ENCODE measurements at regions not wholly inside any gene's neighbourhood (a gene's known extent, or its start where the extent isn't known, plus 50 kb on each side); places are given as distances from the start of the nearest gene placed in this dataset.

GRCh38 chr7:35504365-35504764, 190.6 kb downstream of the HERPUD2 start:
- no peak overlapping the region for H3K4me3 ChIP-seq (ENCODE audit: low read length in 2 of 2)
- no peak overlapping the region for H3K9ac ChIP-seq (ENCODE audit: low read depth in 1 of 2, low read length in 2 of 2)
- H3K9me3 ChIP-seq (ENCODE audit: control insufficient read depth in 2 of 2, low read length in 2 of 2), result no peaks in the 10 kb centered on the region
- H3K36me3 ChIP-seq (ENCODE audit: control insufficient read depth in 2 of 2, insufficient read depth in 2 of 2, low read length in 2 of 2), result no peaks in the 10 kb centered on the region
- H3K27ac ChIP-seq (ENCODE audit: low read depth in 2 of 2, low read length in 2 of 2), result no peak overlapping the region
- no peaks in the 10 kb centered on the region for H3K27me3 ChIP-seq (ENCODE audit: control insufficient read depth in 2 of 2, insufficient read depth in 2 of 2, low read length in 2 of 2)
- H3K4me1 ChIP-seq (ENCODE audit: control insufficient read depth in 2 of 2, insufficient read depth in 2 of 2, low read length in 2 of 2), result no peaks in the 10 kb centered on the region

- no peak overlapping the region for H3K27ac ChIP-seq (ENCODE audit: low read depth in 2 of 2, low read length in 2 of 2)
- no peak overlapping the region for H3K4me3 ChIP-seq (ENCODE audit: low read length in 2 of 2)
- H3K9ac ChIP-seq (ENCODE audit: low read depth in 1 of 2, low read length in 2 of 2), result no peak overlapping the region
- no peaks in the 10 kb centered on the region for H3K9me3 ChIP-seq (ENCODE audit: control insufficient read depth in 2 of 2, low read length in 2 of 2)
- H3K27me3 ChIP-seq (ENCODE audit: control insufficient read depth in 2 of 2, insufficient read depth in 2 of 2, low read length in 2 of 2), result no peaks in the 10 kb centered on the region
- H3K36me3 ChIP-seq (ENCODE audit: control insufficient read depth in 2 of 2, insufficient read depth in 2 of 2, low read length in 2 of 2), result no peaks in the 10 kb centered on the region
- no peaks in the 10 kb centered on the region for H3K4me1 ChIP-seq (ENCODE audit: control insufficient read depth in 2 of 2, insufficient read depth in 2 of 2, low read length in 2 of 2)
Observed at GRCh38 chr7:35501681-35502080, 193.3 kb downstream of the HERPUD2 start.

GRCh38 chr7:35499226-35499625, 195.7 kb downstream of the HERPUD2 start:
- Histone ChIP-seq H3K4me3 (ENCODE audit: low read length in 2 of 2) (no peak overlapping the region), H3K4me1 (ENCODE audit: control insufficient read depth in 2 of 2, insufficient read depth in 2 of 2, low read length in 2 of 2) (no peaks in the 10 kb centered on the region), H3K9ac (ENCODE audit: low read depth in 1 of 2, low read length in 2 of 2) (no peak overlapping the region), H3K27me3 (ENCODE audit: control insufficient read depth in 2 of 2, insufficient read depth in 2 of 2, low read length in 2 of 2) (no peaks in the 10 kb centered on the region), H3K27ac (ENCODE audit: low read depth in 2 of 2, low read length in 2 of 2) (no peak overlapping the region), H3K36me3 (ENCODE audit: control insufficient read depth in 2 of 2, insufficient read depth in 2 of 2, low read length in 2 of 2) (no peaks in the 10 kb centered on the region), H3K9me3 (ENCODE audit: control insufficient read depth in 2 of 2, low read length in 2 of 2) (no peaks in the 10 kb centered on the region)

- Histone ChIP-seq H3K9ac (ENCODE audit: low read depth in 1 of 2, low read length in 2 of 2) (no peak overlapping the region), H3K27me3 (ENCODE audit: control insufficient read depth in 2 of 2, insufficient read depth in 2 of 2, low read length in 2 of 2) (no peaks in the 10 kb centered on the region), H3K27ac (ENCODE audit: low read depth in 2 of 2, low read length in 2 of 2) (no peak overlapping the region), H3K4me1 (ENCODE audit: control insufficient read depth in 2 of 2, insufficient read depth in 2 of 2, low read length in 2 of 2) (no peaks in the 10 kb centered on the region), H3K4me3 (ENCODE audit: low read length in 2 of 2) (no peak overlapping the region), H3K9me3 (ENCODE audit: control insufficient read depth in 2 of 2, low read length in 2 of 2) (no peaks in the 10 kb centered on the region), H3K36me3 (ENCODE audit: control insufficient read depth in 2 of 2, insufficient read depth in 2 of 2, low read length in 2 of 2) (no peaks in the 10 kb centered on the region)
Observed at GRCh38 chr7:35498416-35498815, 196.5 kb downstream of the HERPUD2 start.

- H3K9ac ChIP-seq (ENCODE audit: low read depth in 1 of 2, low read length in 2 of 2), result no peak overlapping the region
- no peak overlapping the region for H3K4me3 ChIP-seq (ENCODE audit: low read length in 2 of 2)
- no peaks in the 10 kb centered on the region for H3K36me3 ChIP-seq (ENCODE audit: control insufficient read depth in 2 of 2, insufficient read depth in 2 of 2, low read length in 2 of 2)
- no peak overlapping the region for H3K27ac ChIP-seq (ENCODE audit: low read depth in 2 of 2, low read length in 2 of 2)
- no peaks in the 10 kb centered on the region for H3K9me3 ChIP-seq (ENCODE audit: control insufficient read depth in 2 of 2, low read length in 2 of 2)
- no peaks in the 10 kb centered on the region for H3K27me3 ChIP-seq (ENCODE audit: control insufficient read depth in 2 of 2, insufficient read depth in 2 of 2, low read length in 2 of 2)
- no peaks in the 10 kb centered on the region for H3K4me1 ChIP-seq (ENCODE audit: control insufficient read depth in 2 of 2, insufficient read depth in 2 of 2, low read length in 2 of 2)
Observed at GRCh38 chr7:35495844-35496243, 199.1 kb downstream of the HERPUD2 start.

GRCh38 chr7:35495377-35495776, 199.6 kb downstream of the HERPUD2 start:
- Histone ChIP-seq H3K36me3 (ENCODE audit: control insufficient read depth in 2 of 2, insufficient read depth in 2 of 2, low read length in 2 of 2) (no peaks in the 10 kb centered on the region), H3K4me3 (ENCODE audit: low read length in 2 of 2) (no peak overlapping the region), H3K9me3 (ENCODE audit: control insufficient read depth in 2 of 2, low read length in 2 of 2) (no peaks in the 10 kb centered on the region), H3K9ac (ENCODE audit: low read depth in 1 of 2, low read length in 2 of 2) (no peak overlapping the region), H3K27ac (ENCODE audit: low read depth in 2 of 2, low read length in 2 of 2) (no peak overlapping the region), H3K4me1 (ENCODE audit: control insufficient read depth in 2 of 2, insufficient read depth in 2 of 2, low read length in 2 of 2) (no peaks in the 10 kb centered on the region), H3K27me3 (ENCODE audit: control insufficient read depth in 2 of 2, insufficient read depth in 2 of 2, low read length in 2 of 2) (no peaks in the 10 kb centered on the region)

- Histone ChIP-seq H3K36me3 (ENCODE audit: control insufficient read depth in 2 of 2, insufficient read depth in 2 of 2, low read length in 2 of 2) (no peaks in the 10 kb centered on the region), H3K4me3 (ENCODE audit: low read length in 2 of 2) (no peak overlapping the region), H3K27me3 (ENCODE audit: control insufficient read depth in 2 of 2, insufficient read depth in 2 of 2, low read length in 2 of 2) (no peaks in the 10 kb centered on the region), H3K9me3 (ENCODE audit: control insufficient read depth in 2 of 2, low read length in 2 of 2) (no peaks in the 10 kb centered on the region), H3K4me1 (ENCODE audit: control insufficient read depth in 2 of 2, insufficient read depth in 2 of 2, low read length in 2 of 2) (no peaks in the 10 kb centered on the region), H3K27ac (ENCODE audit: low read depth in 2 of 2, low read length in 2 of 2) (no peak overlapping the region), H3K9ac (ENCODE audit: low read depth in 1 of 2, low read length in 2 of 2) (no peak overlapping the region)
Observed at GRCh38 chr7:35494407-35494806, 200.5 kb downstream of the HERPUD2 start.

GRCh38 chr7:35492451-35493175, 202.3 kb downstream of the HERPUD2 start:
- H3K9ac ChIP-seq (ENCODE audit: low read depth in 1 of 2, low read length in 2 of 2), result no peak overlapping the region
- no peaks in the 10 kb centered on the region for H3K27me3 ChIP-seq (ENCODE audit: control insufficient read depth in 2 of 2, insufficient read depth in 2 of 2, low read length in 2 of 2)
- no peak overlapping the region for H3K27ac ChIP-seq (ENCODE audit: low read depth in 2 of 2, low read length in 2 of 2)
- H3K4me1 ChIP-seq (ENCODE audit: control insufficient read depth in 2 of 2, insufficient read depth in 2 of 2, low read length in 2 of 2), result no peaks in the 10 kb centered on the region
- no peaks in the 10 kb centered on the region for H3K36me3 ChIP-seq (ENCODE audit: control insufficient read depth in 2 of 2, insufficient read depth in 2 of 2, low read length in 2 of 2)
- H3K9me3 ChIP-seq (ENCODE audit: control insufficient read depth in 2 of 2, low read length in 2 of 2), result no peaks in the 10 kb centered on the region
- no peak overlapping the region for H3K4me3 ChIP-seq (ENCODE audit: low read length in 2 of 2)

- Histone ChIP-seq H3K36me3 (ENCODE audit: control insufficient read depth in 2 of 2, insufficient read depth in 2 of 2, low read length in 2 of 2) (no peaks in the 10 kb centered on the region), H3K27ac (ENCODE audit: low read depth in 2 of 2, low read length in 2 of 2) (no peak overlapping the region), H3K27me3 (ENCODE audit: control insufficient read depth in 2 of 2, insufficient read depth in 2 of 2, low read length in 2 of 2) (no peaks in the 10 kb centered on the region), H3K9ac (ENCODE audit: low read depth in 1 of 2, low read length in 2 of 2) (no peak overlapping the region), H3K4me1 (ENCODE audit: control insufficient read depth in 2 of 2, insufficient read depth in 2 of 2, low read length in 2 of 2) (no peaks in the 10 kb centered on the region), H3K4me3 (ENCODE audit: low read length in 2 of 2) (no peak overlapping the region), H3K9me3 (ENCODE audit: control insufficient read depth in 2 of 2, low read length in 2 of 2) (no peaks in the 10 kb centered on the region)
Observed at GRCh38 chr7:35491233-35491632, 203.7 kb downstream of the HERPUD2 start.

GRCh38 chr7:35487841-35488240, 207.1 kb downstream of the HERPUD2 start:
- Histone ChIP-seq H3K9ac (ENCODE audit: low read depth in 1 of 2, low read length in 2 of 2) (no peak overlapping the region), H3K9me3 (ENCODE audit: control insufficient read depth in 2 of 2, low read length in 2 of 2) (no peaks in the 10 kb centered on the region), H3K4me1 (ENCODE audit: control insufficient read depth in 2 of 2, insufficient read depth in 2 of 2, low read length in 2 of 2) (no peaks in the 10 kb centered on the region), H3K27ac (ENCODE audit: low read depth in 2 of 2, low read length in 2 of 2) (no peak overlapping the region), H3K27me3 (ENCODE audit: control insufficient read depth in 2 of 2, insufficient read depth in 2 of 2, low read length in 2 of 2) (no peaks in the 10 kb centered on the region), H3K4me3 (ENCODE audit: low read length in 2 of 2) (no peak overlapping the region), H3K36me3 (ENCODE audit: control insufficient read depth in 2 of 2, insufficient read depth in 2 of 2, low read length in 2 of 2) (no peaks in the 10 kb centered on the region)

GRCh38 chr7:35487402-35487801, 207.5 kb downstream of the HERPUD2 start:
- Histone ChIP-seq H3K27me3 (ENCODE audit: control insufficient read depth in 2 of 2, insufficient read depth in 2 of 2, low read length in 2 of 2) (no peaks in the 10 kb centered on the region), H3K4me3 (ENCODE audit: low read length in 2 of 2) (no peak overlapping the region), H3K27ac (ENCODE audit: low read depth in 2 of 2, low read length in 2 of 2) (no peak overlapping the region), H3K4me1 (ENCODE audit: control insufficient read depth in 2 of 2, insufficient read depth in 2 of 2, low read length in 2 of 2) (no peaks in the 10 kb centered on the region), H3K9ac (ENCODE audit: low read depth in 1 of 2, low read length in 2 of 2) (no peak overlapping the region), H3K9me3 (ENCODE audit: control insufficient read depth in 2 of 2, low read length in 2 of 2) (no peaks in the 10 kb centered on the region), H3K36me3 (ENCODE audit: control insufficient read depth in 2 of 2, insufficient read depth in 2 of 2, low read length in 2 of 2) (no peaks in the 10 kb centered on the region)

Data from mucosa of rectum (tissue), 2 donors.